Liver (tissue), 8 donors: ENCODE measurements at regions not wholly inside any gene's neighbourhood (a gene's known extent, or its start where the extent isn't known, plus 50 kb on each side); places are given as distances from the start of the nearest gene placed in this dataset.

Source experiments
- DNase-seq: peaks from one replicate; pipeline ENCODE4 v3.0.0-alpha.2; 2017; ENCODE audit warnings: low spot score
- H3K27ac ChIP-seq, 2 donors: one replicate each; pipeline ENCODE4 v1.7.0; 2013; ENCODE audit warnings: inconsistent platforms in 2 of 2, low read length in 2 of 2, control low read depth in 1 of 2, low read depth in 1 of 2, mild to moderate bottlenecking in 1 of 2
- H3K27me3 ChIP-seq, 4 donors: one replicate each; pipeline versions ENCODE4 v1.6.1 to v1.7.0; 2013; ENCODE audit warnings: low read length in 3 of 4, inconsistent platforms in 1 of 4, mild to moderate bottlenecking in 1 of 4, moderate library complexity in 1 of 4; ENCODE audit not compliant: control insufficient read depth in 4 of 4, insufficient read depth in 4 of 4
- H3K36me3 ChIP-seq, 4 donors: one replicate each; pipeline versions ENCODE4 v1.6.1 to v1.7.0; 2013; ENCODE audit warnings: low read length in 3 of 4, mild to moderate bottlenecking in 3 of 4, low read depth in 1 of 4, moderate library complexity in 1 of 4; ENCODE audit not compliant: control insufficient read depth in 4 of 4, insufficient read depth in 3 of 4
- H3K4me1 ChIP-seq, 4 donors: one replicate each; pipeline versions ENCODE4 v1.6.1 to v1.7.0; 2013; ENCODE audit warnings: low read length in 3 of 4, mild to moderate bottlenecking in 3 of 4, moderate library complexity in 1 of 4; ENCODE audit not compliant: control insufficient read depth in 4 of 4, insufficient read depth in 4 of 4
- H3K4me3 ChIP-seq, 3 donors: one replicate each; pipeline versions ENCODE4 v1.6.1 to v1.7.0; 2013; ENCODE audit warnings: low read length in 3 of 3, control low read depth in 1 of 3, low read depth in 1 of 3, mild to moderate bottlenecking in 1 of 3
- H3K9ac ChIP-seq, 2 donors: one replicate each; pipeline ENCODE4 v1.7.0; 2013; ENCODE audit warnings: low read length in 2 of 2, mild to moderate bottlenecking in 2 of 2, moderate library complexity in 2 of 2, control low read depth in 1 of 2, low read depth in 1 of 2
- H3K9me3 ChIP-seq, 4 donors: one replicate each; pipeline versions ENCODE4 v1.6.1 to v1.7.0; 2013; ENCODE audit warnings: low read length in 3 of 4; ENCODE audit not compliant: control insufficient read depth in 4 of 4
- ATF3 ChIP-seq: IDR thresholded peaks from 2 replicates; pipeline ENCODE4 v1.6.1; 2016; ENCODE audit warnings: antibody characterized with exemption
- CTCF ChIP-seq: fragments of 150-350 bp; IDR thresholded peaks from 2 replicates; pipeline ENCODE4 v1.5.1; 2017; ENCODE audit warnings: improper control_type of control experiment, low read depth, low read length; ENCODE audit not compliant: missing input control
- FOXA1 ChIP-seq: IDR thresholded peaks from 2 replicates; pipeline ENCODE4 v1.6.1; 2016; ENCODE audit warnings: antibody characterized with exemption
- FOXA2 ChIP-seq: IDR thresholded peaks from 2 replicates; pipeline ENCODE4 v1.6.1; 2016; ENCODE audit warnings: antibody characterized with exemption
- GABPA ChIP-seq, 2 donors: IDR thresholded peaks in 1 of 2; conservative IDR thresholded peaks in 1 of 2; 2 replicates each; pipeline ENCODE4 v1.6.1; 2016; ENCODE audit warnings: antibody characterized with exemption in 2 of 2, mild to moderate bottlenecking in 1 of 2, moderate library complexity in 1 of 2
- HNF4G ChIP-seq: IDR thresholded peaks from 2 replicates; pipeline ENCODE4 v1.6.1; 2016; ENCODE audit warnings: antibody characterized with exemption
- NR2F2 ChIP-seq: IDR thresholded peaks from 2 replicates; pipeline ENCODE4 v1.6.1; 2016; ENCODE audit warnings: antibody characterized with exemption
- RAD21 ChIP-seq, 2 donors: IDR thresholded peaks; 2 replicates each; pipeline ENCODE4 v1.6.1; 2016; ENCODE audit warnings: antibody characterized with exemption in 2 of 2, mild to moderate bottlenecking in 2 of 2
- REST ChIP-seq: IDR thresholded peaks from 2 replicates; pipeline ENCODE4 v1.6.1; 2016; ENCODE audit warnings: antibody characterized with exemption, mild to moderate bottlenecking
- TAF1 ChIP-seq: conservative IDR thresholded peaks from 2 replicates; pipeline ENCODE4 v1.6.1; 2016; ENCODE audit warnings: antibody characterized with exemption, mild to moderate bottlenecking
- ZBTB33 ChIP-seq: IDR thresholded peaks from 2 replicates; pipeline ENCODE4 v1.6.1; 2016; ENCODE audit warnings: antibody characterized with exemption
- whole genome bisulfite sequencing: extraction: QIAGEN DNeasy Blood & Tissue Kit; methylation state at CpG from one replicate; pipeline ENCODE4 v1.1.7; 2013; 5-methylcytosine and 5-hydroxymethylcytosine counted together
- donor health status: healthy.
- donor health status: healthy.
- donor health status: healthy.
- donor health status: healthy.
- donor health status: healthy.

GRCh38 chr5:110354915-110355644 lies 371.4 kb downstream of the TMEM232 start:
- no peak overlapping the region for H3K27ac ChIP-seq

More at GRCh38 chr5:110354915-110355644, 371.4 kb downstream of the TMEM232 start:
- Histone ChIP-seq H3K4me1 (no peaks in the 10 kb centered on the region), H3K27me3 (no peaks in the 10 kb centered on the region), H3K9me3 (no peaks in the 10 kb centered on the region), H3K36me3 (no peaks in the 10 kb centered on the region), H3K9ac (no peak overlapping the region), H3K4me3 (no peak overlapping the region)
- TF ChIP-seq TAF1: no peak
- TF ChIP-seq HNF4G: no peak
- no peak for TF ChIP-seq GABPA (IDR thresholded peaks at IDR 0.05 in 1 of 2, conservative IDR thresholded peaks at IDR 0.05 in 1 of 2)
- no peak for TF ChIP-seq FOXA1
- TF ChIP-seq ATF3: no peak
- no peak for TF ChIP-seq FOXA2
- TF ChIP-seq ZBTB33: no peak
- no peak for TF ChIP-seq NR2F2
- no peak for TF ChIP-seq REST
- no peak for TF ChIP-seq CTCF
- TF ChIP-seq RAD21 (IDR thresholded peaks at IDR 0.05): no peak
- no peak for DNase-seq
- WGBS: 86% methylated on average over 8 of the region's 8 CpGs
